Aorta (tissue), 5 donors: ENCODE measurements at regions not wholly inside any gene's neighbourhood (a gene's known extent, or its start where the extent isn't known, plus 50 kb on each side); places are given as distances from the start of the nearest gene placed in this dataset.
"Not testable (repeated sequence)": the region's sequence is repeated elsewhere in the genome, so short reads cannot be mapped to it uniquely, and the experiment has no call there.

Experiments used
- ATAC-seq: fragments of 200-7000 bp; cut with Tn5 transposase; one replicate; pipeline ENCODE4 v1.9.1; 2022; ENCODE audit warnings: moderate library complexity; ENCODE audit not compliant: low FRiP score
- DNase-seq, 2 donors: peaks; one replicate each; pipeline ENCODE4 v3.0.0-alpha.2; 2020
- H3K27ac ChIP-seq, 2 donors: one replicate each; pipeline ENCODE4 v1.5.1; 2013; ENCODE audit warnings: low read length in 2 of 2, mild to moderate bottlenecking in 2 of 2, moderate library complexity in 2 of 2, control low read depth in 1 of 2, inconsistent platforms in 1 of 2, low read depth in 1 of 2
- H3K27me3 ChIP-seq, 2 donors: one replicate each; pipeline ENCODE4 v1.6.1; 2013; ENCODE audit warnings: control low read depth in 1 of 2, low read length in 1 of 2, mild to moderate bottlenecking in 1 of 2, moderate library complexity in 1 of 2; ENCODE audit not compliant: insufficient read depth in 2 of 2, control insufficient read depth in 1 of 2
- H3K36me3 ChIP-seq, 2 donors: one replicate each; pipeline ENCODE4 v1.6.1; 2013; ENCODE audit warnings: control low read depth in 1 of 2, low read length in 1 of 2, mild to moderate bottlenecking in 1 of 2; ENCODE audit not compliant: insufficient read depth in 2 of 2, control insufficient read depth in 1 of 2
- H3K4me1 ChIP-seq, 2 donors: one replicate each; pipeline ENCODE4 v1.6.1; 2013; ENCODE audit warnings: low read length in 2 of 2, control low read depth in 1 of 2, mild to moderate bottlenecking in 1 of 2, moderate library complexity in 1 of 2; ENCODE audit not compliant: insufficient read depth in 2 of 2, control insufficient read depth in 1 of 2
- H3K4me3 ChIP-seq, 2 donors: one replicate each; pipeline ENCODE4 v1.5.1; 2013; ENCODE audit warnings: low read length in 2 of 2, control low read depth in 1 of 2, mild to moderate bottlenecking in 1 of 2
- H3K9me3 ChIP-seq: one replicate; pipeline ENCODE4 v1.6.1; 2013; ENCODE audit warnings: mild to moderate bottlenecking, low read length; ENCODE audit not compliant: control insufficient read depth
- WGBS, 2 donors: extraction: QIAGEN DNeasy Blood & Tissue Kit; methylation state at CpG; one replicate each; pipeline ENCODE4 v1.1.7; 2013; 5-methylcytosine and 5-hydroxymethylcytosine counted together
- intact Hi-C, 2 donors: fragments of 100-400 bp; cut with DNase I; formaldehyde crosslinking; loops; one replicate each; pipeline versions ENCODE4 v1.14.2 to v1.15.0; 2022
- donor health status: healthy with polysubstance abuse.
- donor health status: Bipolar disorder and iron deficiency.
- donor health status: DM: no; HTN: no; CAD: no.
- donor health status: DM: no; HTN: no; CAD: no.
- donor health status: DM: yes; HTN: yes; CAD: no.

- H3K9me3 ChIP-seq, H3K27ac ChIP-seq, DNase-seq, H3K27me3 ChIP-seq, H3K4me1 ChIP-seq, intact Hi-C loops, H3K36me3 ChIP-seq, H3K4me3 ChIP-seq, ATAC-seq: not testable (repeated sequence)
These were observed 83.9 kb upstream of the RANBP6 start for GRCh38 chr9:6099346-6099745.

GRCh38 chr9:6098431-6098830, 83.0 kb upstream of the RANBP6 start:
- Histone ChIP-seq H3K27ac (no peak overlapping the region), H3K36me3 (no peaks in the 10 kb centered on the region), H3K27me3 (peaks cover 0 to 2% of the 10 kb centered on the region in 2 donors), H3K4me3 (no peak overlapping the region), H3K4me1 (no peaks in the 10 kb centered on the region), H3K9me3 (no peaks in the 10 kb centered on the region)
- ATAC-seq (no peak), DNase-seq (no peak)
- intact Hi-C loops: no loop called here
- 60 to 67% methylated on average over 1 of the region's 1 CpG for WGBS, 2 donors

DNA sequence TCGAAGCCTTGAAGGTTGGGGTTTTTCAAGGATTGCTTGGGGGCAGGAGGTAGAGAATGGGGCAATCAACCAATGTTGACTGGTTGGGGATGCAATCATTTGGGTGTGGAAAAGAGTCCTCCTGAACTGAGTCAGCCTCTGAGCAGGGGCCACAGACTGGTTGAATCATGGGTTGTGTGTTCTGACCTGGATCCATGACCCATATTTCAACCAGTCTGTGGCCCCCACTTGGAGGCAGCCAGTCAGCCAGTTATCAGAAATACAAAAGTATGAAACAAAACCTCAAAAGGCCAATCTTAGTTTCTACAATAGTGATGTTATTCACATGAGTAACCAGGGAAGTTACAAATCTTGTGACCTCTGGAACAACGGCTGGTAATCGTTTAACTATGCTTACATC, 81.4 kb upstream of the RANBP6 start:
- H3K9me3 ChIP-seq: no peaks in the 10 kb centered on the region
- intact Hi-C loops: no loop called here
- no peak for ATAC-seq
- H3K36me3 ChIP-seq: no peaks in the 10 kb centered on the region
- H3K4me3 ChIP-seq: no peak overlapping the region
- WGBS, 2 donors: 66 to 72% methylated on average over 3 of the region's 3 CpGs
- H3K27ac ChIP-seq: no peak overlapping the region
- peaks cover 0 to 2% of the 10 kb centered on the region in 2 donors for H3K27me3 ChIP-seq
- no peak for DNase-seq
- no peaks in the 10 kb centered on the region for H3K4me1 ChIP-seq

DNA sequence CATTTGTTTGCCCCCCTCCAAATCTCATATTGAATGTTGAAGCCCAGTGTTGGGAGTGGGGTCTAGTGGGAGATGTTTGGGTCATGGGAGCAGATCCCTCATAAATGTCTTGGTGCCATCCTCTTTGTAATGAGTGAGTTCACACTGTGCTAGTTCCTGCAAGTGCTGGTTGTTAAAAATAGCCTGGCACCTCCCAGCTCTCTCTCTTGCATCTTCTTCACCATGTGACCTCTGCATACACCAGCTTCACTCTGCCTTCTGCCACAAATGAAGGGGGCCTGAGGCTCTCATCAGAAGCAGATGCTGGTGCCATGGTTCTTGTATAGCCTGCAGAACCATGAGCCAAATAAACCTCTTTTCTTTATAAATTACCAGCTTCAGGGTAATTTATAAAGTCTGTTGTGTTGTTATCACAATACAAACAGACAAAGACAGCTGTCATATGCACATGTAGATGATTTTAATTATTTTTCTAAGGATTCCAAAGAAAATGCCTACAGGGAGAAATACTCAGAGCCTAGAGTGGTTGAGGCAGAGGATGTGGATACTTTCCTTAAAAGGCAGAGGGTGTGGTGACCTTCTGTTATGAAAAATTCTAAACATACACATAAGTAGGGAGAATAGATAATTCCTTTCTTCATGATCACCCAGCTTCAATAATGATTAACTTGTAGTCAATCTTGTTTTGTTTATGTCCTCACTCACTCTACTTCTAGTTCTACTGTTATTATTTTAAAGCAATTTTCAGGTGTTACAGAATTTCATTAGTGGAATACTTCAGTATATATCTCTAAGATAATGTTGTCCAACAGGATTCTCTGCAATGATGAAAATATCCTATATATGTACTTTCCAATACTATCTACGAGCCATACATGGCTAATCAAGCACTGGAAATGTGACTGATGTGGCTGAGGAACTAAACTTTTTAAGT, 75.1 kb upstream of the RANBP6 start:
- Histone ChIP-seq H3K4me1 (no peaks in the 10 kb centered on the region), H3K27me3 (no peaks in the 10 kb centered on the region), H3K27ac (no peak overlapping the region), H3K4me3 (no peak overlapping the region), H3K9me3 (no peaks in the 10 kb centered on the region), H3K36me3 (no peaks in the 10 kb centered on the region)
- DNase-seq (no peak), ATAC-seq (no peak)
- 87 to 89% methylated on average over 1 of the region's 1 CpG for WGBS, 2 donors
- intact Hi-C loops: no loop called here

GRCh38 chr9:6089300-6089699, 73.9 kb upstream of the RANBP6 start:
- Histone ChIP-seq H3K4me3 (no peak overlapping the region), H3K4me1 (no peaks in the 10 kb centered on the region), H3K36me3 (no peaks in the 10 kb centered on the region), H3K9me3 (no peaks in the 10 kb centered on the region), H3K27ac (no peak overlapping the region), H3K27me3 (no peaks in the 10 kb centered on the region)
- intact Hi-C loops: no loop called here
- WGBS, 2 donors: 81 to 86% methylated on average over 1 of the region's 1 CpG
- no peak for ATAC-seq
- DNase-seq: no peak

- DNase-seq (no peak), ATAC-seq (no peak)
- no peaks in the 10 kb centered on the region for H3K4me1 ChIP-seq
- H3K27me3 ChIP-seq: no peaks in the 10 kb centered on the region
- H3K36me3 ChIP-seq: no peaks in the 10 kb centered on the region
- H3K9me3 ChIP-seq: no peaks in the 10 kb centered on the region
- H3K27ac ChIP-seq: no peak overlapping the region
- H3K4me3 ChIP-seq: no peak overlapping the region
- intact Hi-C loops: no loop called here
- WGBS, 2 donors: 90 to 94% methylated on average over 9 of the region's 9 CpGs
These were observed 70.7 kb upstream of the RANBP6 start for GRCh38 chr9:6086006-6086655.

GRCh38 chr9:6080154-6080716, 64.8 kb upstream of the RANBP6 start:
- WGBS, 2 donors: 25 to 32% methylated on average over 18 of the region's 18 CpGs
- ATAC-seq (peak; percentile 94), DNase-seq (peak; percentile 91 to 94)
- H3K27me3 ChIP-seq: peaks cover 0 to 1% of the 10 kb centered on the region in 2 donors
- intact Hi-C loops: no loop called here
- H3K27ac ChIP-seq: no peak overlapping the region
- peak overlapping the region in 1 of 2 donors; percentile 43 for H3K4me3 ChIP-seq
- H3K9me3 ChIP-seq: no peaks in the 10 kb centered on the region
- H3K4me1 ChIP-seq: no peaks in the 10 kb centered on the region
- H3K36me3 ChIP-seq: no peaks in the 10 kb centered on the region

GRCh38 chr9:6079386-6079785, 64.0 kb upstream of the RANBP6 start:
- ATAC-seq (no peak), DNase-seq (no peak)
- H3K27me3 ChIP-seq: peaks cover 0 to 1% of the 10 kb centered on the region in 2 donors
- H3K27ac ChIP-seq: no peak overlapping the region
- H3K9me3 ChIP-seq: no peaks in the 10 kb centered on the region
- intact Hi-C loops: no loop called here
- WGBS, 2 donors: 89 to 96% methylated on average over 5 of the region's 5 CpGs
- no peaks in the 10 kb centered on the region for H3K36me3 ChIP-seq
- H3K4me1 ChIP-seq: no peaks in the 10 kb centered on the region
- H3K4me3 ChIP-seq: no peak overlapping the region
